GM12873 (cell line): ENCODE measurements at regions not wholly inside any gene's neighbourhood (a gene's known extent, or its start where the extent isn't known, plus 50 kb on each side); places are given as distances from the start of the nearest gene placed in this dataset.

ENCODE experiments used
- CTCF ChIP-seq: IDR thresholded peaks from 2 replicates; pipeline ENCODE4 v1.5.1; 2012; ENCODE audit warnings: low read depth, mild to moderate bottlenecking, moderate library complexity, low read length, control low read depth; ENCODE audit not compliant: insufficient read depth; ENCODE audit errors: missing control alignments

GRCh38 chr16:59087641-59088040, 353.5 kb upstream of the GOT2 start:
- no peak for TF ChIP-seq CTCF

DNA sequence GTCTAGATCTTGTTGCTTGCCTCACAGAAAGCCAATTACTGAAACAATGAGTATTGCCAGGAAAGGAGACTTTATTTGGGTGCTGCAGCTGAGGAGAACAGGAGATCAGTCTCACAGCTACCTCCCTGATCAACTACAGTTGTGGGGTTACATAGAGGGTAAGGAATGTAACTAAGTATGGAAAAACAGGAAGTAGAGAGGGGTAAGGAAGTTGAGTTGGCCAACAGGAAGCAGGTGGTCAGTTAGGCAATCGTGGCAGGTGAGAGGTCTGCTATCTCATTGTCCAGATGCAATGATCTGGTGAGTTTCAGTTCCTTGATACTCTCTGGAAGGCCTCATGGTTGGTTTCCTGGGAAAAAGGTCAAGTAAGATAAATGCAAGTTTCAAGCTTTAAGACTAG, 333.1 kb upstream of the GOT2 start:
- no peak for TF ChIP-seq CTCF

GRCh38 chr16:59060207-59060606, 326.1 kb upstream of the GOT2 start:
- TF ChIP-seq CTCF, result no peak

GRCh38 chr16:59058250-59058649, 324.1 kb upstream of the GOT2 start:
- TF ChIP-seq CTCF, result no peak

- no peak for TF ChIP-seq CTCF
Observed at GRCh38 chr16:59053911-59054310, 319.8 kb upstream of the GOT2 start.

DNA sequence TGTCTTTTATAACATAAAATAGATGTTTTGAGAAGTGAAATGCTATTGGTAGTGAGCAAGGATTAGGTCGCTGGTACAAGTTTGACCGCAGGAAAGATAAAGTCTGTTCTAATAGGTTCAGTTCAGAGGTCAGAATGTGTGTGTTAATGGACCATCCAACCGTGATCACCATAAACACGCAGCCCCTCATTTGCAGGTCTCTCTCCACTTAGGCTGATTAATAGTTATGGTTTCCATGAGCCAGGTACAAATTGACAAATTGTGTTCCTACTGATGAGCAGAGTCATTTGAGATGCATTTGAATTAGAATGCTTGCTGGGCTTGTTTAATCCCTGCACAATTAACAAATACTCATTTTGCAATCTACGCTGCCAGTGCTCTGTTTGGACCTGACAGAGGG, 318.1 kb upstream of the GOT2 start:
- TF ChIP-seq CTCF, result no peak

GRCh38 chr16:59048876-59049275, 314.8 kb upstream of the GOT2 start:
- TF ChIP-seq CTCF, result no peak

DNA sequence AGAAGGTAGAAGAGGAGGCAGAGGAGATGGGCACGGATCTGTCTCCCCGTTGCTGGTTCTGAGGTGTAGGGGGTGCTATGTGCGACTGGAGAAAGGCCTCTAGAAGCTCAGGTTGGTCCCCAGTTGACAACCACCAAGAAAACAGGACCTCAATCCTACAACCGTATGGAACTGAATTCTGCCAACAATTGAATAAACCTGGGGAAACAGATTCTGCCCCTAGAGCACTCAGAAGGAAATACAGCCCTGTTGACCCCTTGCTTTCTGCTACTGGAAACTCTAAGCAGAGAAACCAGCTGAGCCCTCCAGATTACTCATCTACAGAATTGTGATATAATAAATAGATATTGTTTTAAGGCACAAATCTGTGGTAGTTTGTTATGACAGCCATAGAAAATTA, 313.0 kb upstream of the GOT2 start:
- TF ChIP-seq CTCF, result no peak
